HG03432 (cell line): ENCODE measurements at regions not wholly inside any gene's neighbourhood (a gene's known extent, or its start where the extent isn't known, plus 50 kb on each side); places are given as distances from the start of the nearest gene placed in this dataset.
"Not testable (repeated sequence)": the region's sequence is repeated elsewhere in the genome, so short reads cannot be mapped to it uniquely, and the experiment has no call there.

Experiments used
- ATAC-seq: cut with Tn5 transposase; IDR thresholded peaks from one replicate; pipeline ENCODE4 v1.9.1; 2021; ENCODE audit warnings: mild to moderate bottlenecking, moderate library complexity; ENCODE audit not compliant: unreplicated experiment

DNA sequence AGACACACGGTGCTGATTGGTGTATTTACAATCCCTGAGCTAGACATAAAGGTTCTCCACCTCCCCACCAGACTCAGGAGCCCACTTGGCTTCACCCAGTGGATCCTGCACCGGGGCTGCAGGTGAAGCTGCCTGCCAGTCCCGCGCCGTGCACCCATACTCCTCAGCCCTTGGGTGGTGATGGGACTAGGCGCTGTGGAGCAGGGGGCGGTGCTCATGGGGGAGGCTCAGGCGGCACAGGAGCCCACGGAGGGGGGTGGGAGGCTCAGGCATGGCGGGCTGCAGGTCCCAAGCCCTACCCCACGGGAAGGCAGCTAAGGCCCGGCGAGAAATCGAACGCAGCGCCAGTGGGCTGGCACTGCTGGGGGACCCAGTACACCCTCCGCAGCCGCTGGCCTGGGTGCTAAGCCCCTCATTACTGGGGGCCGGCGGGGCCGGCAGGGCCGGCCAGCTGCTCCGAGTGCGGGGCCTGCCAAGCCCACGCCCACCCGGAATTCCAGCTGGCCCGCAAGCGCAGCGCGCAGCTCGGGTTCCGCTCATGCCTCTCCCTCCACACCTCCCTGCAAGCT is 1447.2 kb downstream of the RAPGEF2 start:
- ATAC-seq = not testable (repeated sequence)

DNA sequence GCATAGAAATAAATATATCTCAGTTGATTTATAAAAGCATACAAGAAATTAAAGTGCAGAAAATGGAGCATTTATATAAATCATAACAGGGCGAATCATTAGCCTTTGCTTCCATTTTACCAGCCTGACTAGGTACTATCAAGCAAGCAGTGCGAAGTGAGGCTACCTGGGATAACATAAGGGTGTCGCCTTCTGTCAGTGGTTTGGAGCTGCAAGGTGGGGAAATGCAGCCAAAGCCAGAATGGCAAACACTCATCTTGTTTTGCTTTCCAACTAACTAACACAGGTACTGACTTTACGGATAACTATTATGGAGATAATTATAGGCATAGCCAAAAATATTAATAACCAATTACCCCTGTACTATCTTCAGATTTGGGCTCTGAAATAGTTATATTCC is 1459.8 kb downstream of the RAPGEF2 start:
- ATAC-seq = no peak

DNA sequence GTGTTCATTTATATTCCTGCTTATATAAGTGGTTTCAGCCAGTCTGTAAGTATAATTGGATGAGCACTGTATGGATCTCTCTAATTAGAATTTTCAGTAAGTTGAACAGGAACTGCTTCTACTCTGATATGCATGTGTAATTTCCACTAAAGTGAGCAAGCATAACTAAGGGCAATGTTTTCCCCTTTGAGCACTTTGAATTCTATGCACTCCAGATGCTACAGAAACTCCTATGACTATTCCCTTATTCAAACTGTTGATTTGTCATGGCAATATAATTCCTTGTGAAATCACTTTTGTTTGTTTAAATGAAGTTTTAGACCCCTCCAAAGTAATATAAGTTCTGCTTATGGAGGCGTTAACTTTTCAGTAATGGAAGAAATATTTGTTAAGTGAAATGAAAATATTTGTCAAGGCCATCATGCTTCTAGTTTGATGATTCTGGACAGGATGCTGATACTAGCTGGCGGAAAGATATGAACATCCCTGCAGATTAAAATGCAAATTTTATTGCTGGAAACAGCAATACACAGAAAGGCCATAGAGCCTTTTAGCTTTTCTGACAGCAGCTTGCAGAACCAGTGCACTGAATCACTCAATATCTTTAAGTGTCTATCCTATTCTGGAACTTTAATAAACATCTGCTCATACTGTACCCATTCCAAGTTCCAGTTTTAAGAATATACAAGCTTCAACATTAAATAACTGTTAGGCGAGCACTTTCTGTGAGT is 1460.8 kb downstream of the RAPGEF2 start:
- no peak for ATAC-seq

DNA sequence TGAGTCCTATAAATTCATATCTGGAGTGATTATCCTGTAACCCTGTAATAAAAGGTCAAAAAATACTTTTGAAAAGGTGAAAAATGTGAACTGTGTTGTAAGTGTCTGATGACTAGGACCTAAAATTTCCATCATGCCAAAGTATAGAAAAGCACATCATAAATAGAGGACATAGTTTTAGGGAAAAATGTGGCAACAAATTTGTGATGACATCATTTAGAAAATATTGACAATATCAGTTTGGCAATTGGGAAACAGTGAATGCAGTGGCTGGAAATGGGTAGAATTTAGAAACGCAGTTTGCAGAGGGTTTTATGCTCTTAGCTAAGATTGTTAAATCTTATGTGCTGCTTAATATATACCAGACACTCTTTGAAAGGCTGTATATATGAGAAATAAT is 1464.8 kb downstream of the RAPGEF2 start:
- ATAC-seq = no peak

DNA sequence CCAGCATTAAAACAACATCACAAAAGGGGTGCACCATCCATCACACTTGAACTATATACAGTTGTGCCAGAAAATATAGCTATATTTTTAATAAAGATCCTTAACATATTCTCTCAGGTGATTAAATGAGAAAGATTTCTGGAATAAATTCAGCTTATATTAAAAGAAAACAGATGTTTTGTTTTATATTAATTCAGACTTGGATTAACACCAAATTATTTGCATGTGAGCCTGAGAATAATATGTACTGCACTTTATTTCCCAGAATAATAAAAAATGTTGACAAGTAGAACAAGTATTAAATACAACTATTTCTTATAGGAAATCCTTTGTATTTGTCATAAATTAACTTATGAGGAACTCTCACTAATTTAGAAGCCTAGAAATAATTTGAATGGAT is 1467.4 kb downstream of the RAPGEF2 start:
- ATAC-seq = no peak

GRCh38 chr4:160574272-160574671 is 1471.4 kb downstream of the RAPGEF2 start:
- not testable (repeated sequence) for ATAC-seq

GRCh38 chr4:160580581-160580980 is 1477.7 kb downstream of the RAPGEF2 start:
- no peak for ATAC-seq

- no peak for ATAC-seq
Observed at GRCh38 chr4:160592258-160592657, 1489.4 kb downstream of the RAPGEF2 start.

DNA sequence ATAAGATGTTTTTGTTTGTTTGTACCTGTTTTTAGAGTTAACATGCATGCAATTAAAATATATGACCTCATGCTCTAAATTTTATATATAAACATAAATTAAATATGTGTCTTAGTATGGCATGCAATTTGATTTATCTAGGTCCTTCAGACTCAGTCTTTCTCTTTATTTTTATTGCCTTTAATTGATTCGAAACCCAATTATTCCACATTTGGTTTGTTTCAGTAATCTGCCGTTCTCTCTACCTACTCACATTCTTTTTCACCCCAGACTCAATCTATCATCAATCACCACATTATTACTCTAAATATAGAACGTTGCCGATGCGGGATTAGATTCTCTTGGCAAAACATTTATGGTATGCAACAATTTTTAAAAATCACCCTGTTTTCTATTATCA is 1492.8 kb downstream of the RAPGEF2 start:
- no peak for ATAC-seq

GRCh38 chr4:160604541-160604940 is 1501.7 kb downstream of the RAPGEF2 start:
- no peak for ATAC-seq

GRCh38 chr4:160611181-160611580 is 1508.3 kb downstream of the RAPGEF2 start:
- no peak for ATAC-seq

DNA sequence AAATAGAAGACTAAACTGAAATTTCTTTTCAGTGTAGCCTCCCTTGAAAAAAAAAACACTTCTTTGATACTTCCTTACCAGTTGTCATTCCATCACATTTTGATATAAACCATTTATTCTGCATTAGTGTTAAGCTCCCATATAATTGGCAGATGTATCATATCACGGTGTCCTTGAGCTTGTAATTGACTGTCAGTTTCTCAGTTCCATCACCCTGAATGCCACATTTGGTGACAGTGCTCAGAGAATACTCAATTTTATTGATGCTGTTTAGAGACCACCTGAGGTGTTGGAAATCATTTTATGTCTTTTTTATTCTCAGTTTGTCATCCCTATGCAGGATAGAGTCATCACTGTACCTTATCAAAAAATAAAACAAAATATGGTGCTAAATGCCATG is 1528.2 kb downstream of the RAPGEF2 start:
- no peak for ATAC-seq

DNA sequence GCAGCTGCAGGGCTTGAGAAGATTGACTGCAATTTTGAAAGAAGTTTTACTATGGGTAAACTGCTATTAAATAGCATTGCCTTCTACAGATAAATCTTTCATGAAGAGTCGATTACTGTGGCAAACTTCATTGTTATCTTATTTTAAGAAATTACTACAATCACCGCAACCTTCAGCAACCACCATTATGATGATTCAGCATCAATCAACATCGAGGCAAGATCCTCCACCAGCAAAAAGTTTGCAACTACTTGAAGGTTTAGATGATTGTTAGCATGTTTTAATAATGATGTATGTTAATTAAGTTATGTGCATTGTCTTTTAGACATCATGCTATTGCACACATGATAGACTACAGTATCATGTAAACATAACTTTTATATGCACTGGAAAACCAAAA is 1511.0 kb downstream of the FSTL5 start:
- no peak for ATAC-seq

GRCh38 chr4:160675550-160675949 is 1488.2 kb downstream of the FSTL5 start:
- ATAC-seq = no peak

DNA sequence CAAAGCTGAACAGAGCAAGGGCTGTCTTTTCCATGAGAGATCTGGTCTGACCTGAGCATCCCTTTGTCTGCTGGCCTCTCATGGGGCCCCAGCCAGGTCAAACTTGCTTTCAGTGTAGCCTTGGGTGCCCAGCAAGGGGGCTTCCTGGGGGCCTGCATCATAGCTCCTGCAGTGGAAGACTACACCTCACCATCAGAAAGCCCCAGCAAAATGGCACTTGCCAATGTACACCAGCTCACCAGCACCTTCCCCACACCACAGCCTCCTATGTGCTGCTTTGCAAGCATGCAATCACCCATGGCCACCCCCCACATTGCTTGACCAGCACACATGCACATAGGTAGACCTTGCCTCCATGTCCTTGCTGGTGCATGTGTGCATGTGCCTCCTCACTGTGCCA is 1478.1 kb downstream of the FSTL5 start:
- no peak for ATAC-seq

GRCh38 chr4:160701671-160702070 is 1462.1 kb downstream of the FSTL5 start:
- no peak for ATAC-seq

- ATAC-seq = no peak
Observed at GRCh38 chr4:160709026-160709425, 1454.8 kb downstream of the FSTL5 start.

DNA sequence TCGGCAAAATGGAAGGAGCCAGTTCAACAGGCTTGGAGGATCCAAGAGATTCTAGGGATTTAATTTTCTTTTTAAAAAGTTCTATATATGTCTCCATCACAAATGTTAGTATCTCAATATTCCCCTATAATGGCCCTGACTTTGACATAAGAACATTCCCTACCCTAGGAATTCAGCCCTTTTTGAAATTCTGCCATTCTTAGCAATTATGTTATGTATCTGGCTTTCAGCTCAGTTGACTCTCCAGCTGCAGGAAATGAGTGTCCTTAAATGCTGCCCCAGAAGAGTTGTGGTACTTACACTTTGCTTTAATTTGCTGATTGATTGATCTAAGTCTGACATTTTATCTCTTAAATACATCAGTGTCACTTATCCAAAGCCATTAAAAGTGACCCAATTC is 1454.3 kb downstream of the FSTL5 start:
- no peak for ATAC-seq

DNA sequence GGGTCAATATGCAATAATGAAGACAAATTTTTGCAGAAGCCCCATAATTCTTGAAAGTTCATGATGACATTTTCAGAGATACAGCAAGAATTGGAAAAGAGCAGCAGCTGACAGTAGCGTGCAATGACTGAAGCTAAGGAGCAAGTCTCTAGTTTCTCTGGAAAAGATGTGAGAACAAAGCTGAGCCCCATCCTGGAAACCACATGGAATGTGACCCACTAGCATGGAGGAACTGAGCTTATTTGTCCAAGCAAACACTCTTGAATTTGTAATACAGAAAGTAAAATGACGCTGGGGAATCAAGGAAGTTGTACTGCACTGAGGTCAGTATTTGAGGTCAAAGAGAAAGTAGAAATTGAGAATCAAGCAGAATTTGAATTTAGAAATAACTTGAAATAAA is 1447.2 kb downstream of the FSTL5 start:
- no peak for ATAC-seq

DNA sequence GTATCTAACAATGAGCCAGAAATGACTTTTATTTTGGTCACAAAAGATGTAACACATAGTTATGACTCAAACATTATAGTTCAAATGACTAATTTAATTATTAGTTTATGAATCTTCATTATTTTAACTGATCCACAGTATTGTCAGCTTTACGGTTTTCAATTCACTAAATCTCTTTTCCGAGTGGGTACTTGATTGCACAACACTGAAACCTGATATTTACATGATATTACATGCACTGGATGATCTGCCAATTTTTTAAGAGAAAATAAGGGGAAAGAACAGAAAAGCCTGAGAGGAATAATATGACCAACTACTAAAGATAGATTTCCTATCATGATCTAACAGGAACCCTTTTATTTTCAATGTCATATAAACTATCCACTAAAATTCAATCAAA is 1446.0 kb downstream of the FSTL5 start:
- no peak for ATAC-seq

- no peak for ATAC-seq
Observed at GRCh38 chr4:160724063-160724462, 1439.7 kb downstream of the FSTL5 start.

DNA sequence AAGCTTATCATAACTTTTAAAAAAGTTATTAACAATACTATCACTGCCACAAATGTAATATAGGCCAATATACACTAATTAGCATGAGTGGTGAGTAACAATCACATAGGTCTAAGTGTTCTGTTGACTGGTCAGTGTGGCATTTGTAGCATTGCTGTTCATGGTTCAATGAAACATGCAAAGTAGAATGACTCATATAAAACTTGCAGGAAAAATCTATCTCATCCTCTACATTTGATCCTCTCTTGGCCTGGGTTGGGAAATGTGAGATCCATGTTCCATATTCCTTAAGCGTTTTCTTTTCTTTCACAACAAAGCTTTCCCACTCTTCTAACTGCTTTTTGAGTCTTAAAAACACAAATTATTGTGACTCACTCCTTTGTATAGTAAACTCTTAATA is 1418.7 kb downstream of the FSTL5 start:
- ATAC-seq = no peak

- not testable (repeated sequence) for ATAC-seq
Observed at GRCh38 chr4:160746585-160746984, 1417.2 kb downstream of the FSTL5 start.
